GM19238 (cell line): ENCODE measurements at regions not wholly inside any gene's neighbourhood (a gene's known extent, or its start where the extent isn't known, plus 50 kb on each side); places are given as distances from the start of the nearest gene placed in this dataset.
"Not testable (repeated sequence)": the region's sequence is repeated elsewhere in the genome, so short reads cannot be mapped to it uniquely, and the experiment has no call there.

ENCODE experiments used
- DNase-seq: peaks from one replicate; pipeline ENCODE4 v3.0.0; 2011; ENCODE audit warnings: low spot score; ENCODE audit not compliant: insufficient read length

DNA sequence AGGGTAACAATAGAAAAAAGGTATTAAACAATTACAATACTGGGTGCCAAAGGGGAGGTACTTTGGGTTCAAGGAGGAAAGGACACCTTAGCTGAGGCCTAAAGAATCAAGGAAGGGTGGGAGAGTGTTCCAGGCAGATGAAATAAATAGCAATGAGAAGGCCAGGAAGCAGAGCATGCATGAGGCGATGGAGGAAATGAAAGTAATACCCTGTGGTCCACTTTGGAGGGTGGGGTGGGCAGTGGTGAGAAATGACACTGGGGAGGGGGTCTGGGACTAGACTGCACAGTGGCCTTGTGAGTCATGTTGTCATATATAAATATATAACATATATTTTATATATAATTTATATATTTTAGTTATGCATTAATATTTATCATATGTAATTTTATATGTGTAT is 55.9 kb downstream of the BHLHE40 start:
- DNase-seq = no peak

DNA sequence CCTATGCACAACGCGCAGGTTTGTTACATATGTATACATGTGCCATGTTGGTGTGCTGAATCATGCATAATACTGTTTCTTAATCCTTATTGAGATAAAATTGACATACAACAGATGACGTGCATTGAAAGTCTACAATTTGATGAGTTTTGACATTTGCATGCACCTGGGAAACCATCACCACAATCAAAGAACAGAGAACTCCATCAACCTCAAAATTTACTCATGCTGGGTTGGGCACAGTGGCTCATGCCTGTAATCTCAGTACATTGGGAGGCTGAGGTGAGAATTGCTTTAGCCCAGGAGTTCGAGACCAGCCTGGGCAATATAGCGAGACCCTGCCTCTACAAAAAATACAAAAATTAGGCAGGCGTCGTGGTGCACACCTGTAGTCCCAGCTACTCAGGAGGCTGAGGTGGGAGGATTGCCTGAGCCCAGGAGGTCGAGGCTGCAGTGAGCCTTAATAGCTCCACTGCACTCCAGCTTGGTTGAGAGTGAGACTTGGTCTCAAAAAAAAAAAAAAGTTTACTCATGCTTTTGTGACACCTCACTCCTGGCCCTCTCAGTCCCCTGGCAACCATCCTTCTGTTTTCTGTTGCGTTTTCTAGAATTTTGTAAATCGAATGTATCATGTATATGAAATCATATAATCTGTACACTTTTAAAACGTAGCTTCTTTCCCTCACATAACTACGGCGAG is 56.6 kb downstream of the BHLHE40 start:
- DNase-seq = no peak

DNA sequence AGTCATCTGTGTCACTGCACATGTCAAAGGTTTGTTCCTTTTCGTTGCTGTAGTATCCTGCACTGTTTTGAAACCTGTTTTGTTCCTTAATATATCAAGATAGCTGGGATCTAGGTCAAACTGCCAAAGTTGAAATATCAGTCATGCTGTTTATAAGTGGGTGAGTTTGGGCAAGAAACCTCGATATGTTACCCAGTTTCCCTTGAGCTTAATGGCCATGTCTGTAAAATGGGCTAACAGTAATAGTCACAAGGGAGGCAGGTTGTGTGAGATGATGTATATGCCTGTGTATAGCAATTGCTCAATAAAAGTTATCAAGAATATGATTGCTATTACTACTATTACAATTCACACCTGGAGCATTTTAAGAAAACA is 57.1 kb downstream of the BHLHE40 start:
- DNase-seq = no peak

DNA sequence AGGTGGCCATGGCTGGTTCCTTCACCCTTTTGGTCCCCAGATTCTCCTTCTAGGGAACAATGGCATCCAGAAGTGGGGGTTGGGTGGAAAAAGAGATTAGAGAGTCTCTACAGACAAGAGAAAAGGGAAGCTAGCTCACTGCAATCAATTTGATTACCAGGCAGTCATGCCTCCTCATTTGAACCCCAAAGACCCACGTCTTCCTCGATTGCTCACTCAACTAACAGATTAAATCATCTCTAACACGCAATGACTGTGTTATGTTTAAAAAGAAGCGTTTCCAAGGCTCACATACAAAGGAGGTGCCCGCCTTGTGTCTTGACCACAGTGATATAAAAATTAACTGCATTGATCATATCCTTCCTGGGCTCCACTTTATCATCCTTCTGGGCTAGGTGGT is 57.6 kb downstream of the BHLHE40 start:
- DNase-seq = no peak

DNA sequence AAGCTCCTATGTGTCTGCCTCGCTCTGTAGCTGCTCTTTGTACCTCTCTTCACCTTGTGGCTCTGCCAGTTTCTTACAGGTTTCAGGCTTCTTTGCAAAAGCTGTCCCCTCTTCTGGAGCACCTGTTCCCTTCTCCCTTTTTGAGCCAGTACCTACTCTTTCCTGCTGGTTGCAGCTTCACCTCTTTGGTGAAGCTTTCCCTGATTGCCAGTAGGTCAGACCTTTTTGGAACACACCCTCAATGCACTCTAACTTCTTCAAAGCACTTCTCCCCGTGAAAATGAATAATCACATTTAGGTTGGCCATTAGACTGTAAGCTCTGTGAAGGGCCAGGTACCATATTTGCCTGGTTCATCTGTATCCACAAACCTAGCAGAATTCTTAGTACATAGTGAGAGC is 60.3 kb downstream of the BHLHE40 start:
- DNase-seq = no peak

DNA sequence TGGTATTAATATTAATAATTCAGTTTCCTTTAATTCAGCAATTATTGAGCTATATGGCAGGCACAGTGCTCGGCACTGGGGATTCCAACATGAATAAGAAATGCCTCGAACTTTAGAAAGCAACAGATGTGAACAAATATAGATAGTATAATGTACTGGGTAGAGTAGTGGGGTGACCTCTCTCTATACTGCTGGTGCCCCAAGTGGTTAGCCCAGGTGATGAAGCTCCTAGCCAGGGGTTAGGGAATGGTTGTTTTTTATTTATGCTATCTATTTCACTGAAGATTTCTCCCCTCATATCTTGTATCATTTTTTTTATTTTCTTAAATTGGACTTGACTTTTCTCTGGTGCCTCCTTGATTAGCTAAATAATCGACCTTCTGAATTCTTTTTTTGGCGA is 62.1 kb downstream of the BHLHE40 start:
- no peak for DNase-seq

DNA sequence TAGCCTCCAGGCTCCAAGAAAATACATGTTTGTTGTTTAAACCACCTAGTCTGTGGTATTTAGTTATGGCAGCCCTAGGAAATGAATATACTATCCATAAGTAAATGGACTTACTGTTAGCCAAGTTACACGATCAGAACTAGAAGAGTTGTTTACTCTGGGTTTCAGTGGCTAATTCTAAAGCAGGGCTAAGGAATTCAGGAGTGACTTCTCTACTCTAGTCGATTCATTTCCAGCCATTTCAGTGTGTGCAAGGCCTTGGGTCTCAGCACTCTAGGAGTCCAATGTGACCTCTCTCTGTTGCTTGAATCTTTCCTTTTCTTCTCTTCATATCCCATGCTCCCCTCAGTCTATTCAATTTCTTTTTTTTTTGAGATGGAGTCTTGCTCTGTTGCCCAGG is 66.7 kb downstream of the BHLHE40 start:
- DNase-seq = no peak

DNA sequence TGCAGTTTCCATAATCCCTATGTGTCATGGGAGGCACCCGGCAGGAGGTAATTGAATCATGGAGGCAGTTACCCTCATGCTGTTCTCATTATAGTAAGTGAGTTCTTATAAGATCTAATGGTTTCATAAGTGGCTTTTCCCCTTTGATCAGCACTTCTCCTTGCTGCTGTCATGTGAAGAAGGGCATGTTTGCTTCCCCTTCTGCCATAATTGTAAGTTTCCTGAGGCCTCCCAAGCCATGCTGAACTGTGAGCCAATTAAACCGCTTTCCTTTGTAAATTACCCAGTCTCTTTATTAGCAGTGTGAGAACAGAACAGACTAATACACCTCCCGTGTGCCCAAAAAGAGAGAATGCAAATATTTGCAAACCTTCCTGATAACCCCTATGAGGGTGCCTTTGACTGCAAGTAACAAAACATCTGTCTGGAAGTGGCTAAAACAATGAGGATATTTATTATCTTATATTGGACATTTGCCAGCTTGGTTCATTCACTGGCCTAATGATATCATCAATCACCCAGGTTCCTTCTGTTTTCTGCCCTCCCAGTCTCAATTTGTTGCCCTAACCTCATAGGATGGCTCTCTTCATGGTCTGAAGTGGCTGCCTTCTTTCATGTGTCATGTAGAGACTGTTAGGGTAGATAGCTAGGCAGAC is 68.7 kb downstream of the BHLHE40 start:
- DNase-seq = no peak

DNA sequence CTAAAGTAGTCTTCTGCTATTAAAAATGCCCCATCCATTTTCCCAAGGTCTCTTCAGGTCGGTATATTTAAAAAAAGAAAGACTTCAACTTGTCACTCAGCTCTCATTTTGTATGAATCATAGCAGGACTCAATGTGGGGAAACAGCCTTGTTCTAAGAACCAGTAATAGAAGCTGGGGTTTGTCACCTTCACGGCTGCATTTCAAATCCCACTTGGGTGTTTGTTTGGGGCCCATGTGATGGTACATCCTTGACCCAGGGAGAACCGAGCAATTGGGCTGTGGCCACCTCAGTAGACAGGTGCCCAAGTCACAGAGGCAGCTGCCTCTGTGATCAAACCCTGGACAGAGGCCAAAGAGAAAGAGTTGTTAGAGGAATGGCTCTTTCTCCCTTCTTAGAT is 70.3 kb upstream of the ARL8B start:
- DNase-seq = no peak

DNA sequence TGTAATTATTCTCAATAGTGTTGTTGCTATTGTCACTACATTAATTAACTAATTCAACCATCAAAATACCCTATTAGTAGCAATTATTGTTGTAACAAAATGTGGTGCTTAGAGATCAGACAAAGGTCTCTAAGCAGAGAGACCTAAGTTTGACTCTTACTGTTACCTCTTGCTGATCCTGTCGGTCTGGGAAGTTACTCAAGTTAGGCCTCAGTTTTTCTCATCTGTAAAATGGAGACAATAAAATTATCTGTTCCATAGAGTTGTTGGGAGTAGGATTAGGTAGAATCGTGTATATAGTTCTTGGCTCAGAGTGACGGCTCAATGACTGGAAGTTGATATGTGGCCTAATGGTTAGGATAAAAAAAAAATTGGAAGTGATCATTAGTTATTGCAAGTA is 69.8 kb upstream of the ARL8B start:
- no peak for DNase-seq

DNA sequence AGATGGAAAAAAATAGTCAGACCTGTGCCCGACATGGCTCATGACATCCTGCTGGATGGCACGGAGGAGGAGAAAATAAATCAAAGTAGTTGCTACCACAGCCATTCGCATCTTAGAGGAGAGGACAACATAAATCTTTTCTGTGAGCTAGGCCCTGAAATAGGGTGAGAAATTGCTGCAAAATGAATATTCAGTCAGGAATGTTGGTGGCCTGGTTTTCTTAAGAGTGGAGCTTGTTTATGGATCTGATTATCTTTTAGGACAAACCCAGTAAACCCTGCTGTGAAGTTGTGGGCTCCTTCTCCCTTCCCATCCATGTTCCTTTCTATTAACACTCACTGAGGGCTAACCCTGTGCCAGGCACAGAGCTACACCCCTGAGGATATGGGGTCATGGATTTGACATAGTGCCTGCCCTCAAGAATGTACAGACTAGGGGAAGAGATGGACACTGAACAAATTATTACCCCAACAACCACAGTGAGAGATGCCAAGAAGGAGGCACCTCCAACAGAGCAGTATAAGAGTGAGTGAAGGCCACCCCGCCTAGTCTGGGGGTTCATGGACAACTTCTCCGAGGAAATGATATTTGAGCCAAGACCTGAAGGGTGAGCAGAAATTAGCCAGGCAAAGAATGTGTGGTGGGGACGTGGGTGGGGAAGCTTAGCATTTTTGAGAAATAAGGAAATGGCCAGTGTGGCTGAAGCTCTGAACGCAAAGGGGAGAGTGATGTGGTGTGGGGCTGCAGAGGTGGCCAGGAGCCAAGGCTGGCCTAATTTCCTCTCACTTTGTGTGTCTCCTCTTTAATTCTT is 68.9 kb upstream of the ARL8B start:
- DNase-seq = no peak

DNA sequence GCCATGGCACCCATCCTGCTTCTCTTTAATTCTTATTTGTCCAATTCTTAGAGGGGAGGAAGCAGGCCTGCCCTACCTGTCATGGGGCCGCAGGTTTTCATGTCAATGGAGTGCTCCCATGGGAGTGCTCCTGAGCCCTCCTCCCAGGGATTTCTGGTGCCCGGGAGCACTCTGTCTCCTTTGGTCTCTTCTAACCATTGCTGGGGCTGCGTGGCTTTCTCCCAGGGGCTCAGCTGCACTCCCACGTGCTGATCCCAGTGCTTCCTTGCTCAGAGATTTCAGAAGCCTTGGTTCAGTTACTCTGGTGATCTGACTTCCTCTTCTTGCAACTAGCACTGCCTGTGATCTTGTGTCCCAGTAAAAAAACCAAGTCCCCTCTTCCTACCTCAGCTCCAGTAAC is 68.0 kb upstream of the ARL8B start:
- no peak for DNase-seq

DNA sequence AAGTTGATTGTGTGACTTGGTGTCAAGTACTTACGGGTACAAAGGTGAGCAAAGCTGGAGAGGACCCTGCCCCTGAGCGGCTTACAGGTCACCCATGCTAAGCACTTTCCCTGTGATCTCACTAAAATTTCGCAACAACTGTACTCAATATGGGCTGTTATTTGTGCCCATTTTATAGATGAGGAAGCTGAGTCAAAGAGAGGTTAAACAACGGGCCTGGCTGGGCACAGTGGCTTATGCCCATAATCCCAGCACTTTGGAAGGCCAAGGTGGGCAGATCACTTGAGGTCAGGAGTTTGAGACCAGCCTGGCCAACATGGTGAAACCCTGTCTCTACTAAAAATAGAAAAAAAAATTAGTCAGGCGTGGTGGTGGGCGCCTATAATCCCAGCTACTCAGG is 67.5 kb upstream of the ARL8B start:
- DNase-seq = not testable (repeated sequence)

DNA sequence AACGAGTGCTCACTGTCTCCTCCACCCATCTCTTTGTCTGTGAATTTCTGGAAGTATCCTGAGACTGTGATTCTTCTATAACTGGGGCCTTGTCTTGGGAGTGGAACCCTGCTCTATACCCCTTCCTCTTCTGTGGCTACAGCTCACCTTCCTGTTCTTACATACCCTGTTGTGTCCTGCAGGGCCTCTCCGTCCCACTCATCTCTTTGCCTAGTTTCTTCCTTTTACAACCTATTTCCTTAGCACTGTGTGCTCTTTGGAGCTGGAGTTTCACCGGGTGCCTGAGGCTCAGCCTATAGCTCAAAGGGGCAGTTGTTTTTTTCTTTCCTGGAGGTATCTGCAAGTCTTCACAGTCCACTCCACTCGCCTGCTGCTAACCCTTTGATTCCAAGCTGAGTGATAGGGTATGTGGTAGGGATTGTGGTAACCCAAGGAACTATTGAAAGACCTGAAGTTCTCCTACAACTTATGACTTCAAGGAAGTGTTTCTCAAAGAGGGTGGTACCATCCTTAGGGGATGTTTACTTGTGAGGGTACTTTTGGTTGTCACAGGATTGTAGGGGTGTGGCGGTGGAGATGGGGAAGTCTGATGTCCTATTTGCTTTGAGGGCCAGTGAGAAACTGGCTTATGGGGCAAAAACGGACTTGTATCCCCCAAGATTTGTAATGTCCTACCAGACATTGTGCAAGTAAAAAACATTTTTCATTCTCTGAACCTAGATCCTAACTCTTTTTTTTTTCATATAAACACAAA is 66.6 kb upstream of the ARL8B start:
- no peak for DNase-seq

DNA sequence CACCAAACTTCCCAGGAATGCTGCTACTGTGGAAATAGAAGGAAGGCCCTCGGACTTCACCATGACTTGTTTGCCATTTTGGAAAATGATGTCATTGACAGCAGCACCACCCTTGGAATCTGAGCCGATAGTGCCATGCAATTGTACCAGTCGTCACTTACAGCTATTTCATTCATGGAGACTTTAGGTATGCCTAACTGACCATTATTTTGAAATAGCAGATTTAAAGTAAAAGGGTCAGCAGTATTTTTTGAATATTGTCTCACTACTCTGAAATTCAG is 66.0 kb upstream of the ARL8B start:
- DNase-seq = no peak

DNA sequence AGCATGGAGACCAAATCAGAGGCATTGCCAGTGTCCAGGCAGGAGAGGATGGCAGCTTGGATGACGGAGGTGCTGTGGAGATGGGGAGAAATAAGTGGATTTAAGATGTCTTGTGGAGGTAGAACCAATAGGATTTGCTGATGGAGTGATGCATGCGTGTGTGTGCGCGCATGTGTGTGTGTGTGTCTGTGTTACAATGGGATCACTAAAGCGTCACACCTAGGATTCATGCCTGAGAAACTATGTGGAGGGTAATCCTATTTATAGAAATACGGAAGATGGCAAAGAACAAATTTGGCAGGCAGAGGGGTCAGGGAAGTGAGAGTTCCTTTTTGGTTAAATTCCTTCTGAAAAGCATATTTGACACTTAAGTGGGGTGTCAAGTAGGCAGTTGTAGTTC is 64.8 kb upstream of the ARL8B start:
- no peak for DNase-seq

DNA sequence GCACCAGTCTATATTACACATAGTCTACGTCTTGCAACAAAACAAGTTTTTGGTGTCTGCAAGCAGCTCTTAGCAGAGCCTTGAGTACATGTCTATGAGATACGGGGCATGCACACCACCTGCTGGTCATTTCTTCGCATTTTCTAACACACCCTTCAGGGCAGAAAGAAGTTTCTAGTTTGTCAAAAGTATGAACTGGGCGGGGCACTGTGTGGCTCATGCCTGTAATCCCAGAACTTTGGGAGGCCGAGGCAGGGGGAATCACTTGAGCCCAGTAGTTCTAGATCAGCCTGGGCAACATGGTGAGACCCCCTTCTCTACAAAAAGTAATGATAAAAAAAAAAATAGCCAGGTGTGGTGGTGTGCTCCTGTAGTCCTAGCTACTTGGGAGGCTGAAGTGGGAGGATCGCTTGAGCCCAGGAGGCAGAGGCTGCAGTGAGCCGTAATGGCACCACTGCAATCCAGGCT is 64.2 kb upstream of the ARL8B start:
- DNase-seq = peak; percentile 46

DNA sequence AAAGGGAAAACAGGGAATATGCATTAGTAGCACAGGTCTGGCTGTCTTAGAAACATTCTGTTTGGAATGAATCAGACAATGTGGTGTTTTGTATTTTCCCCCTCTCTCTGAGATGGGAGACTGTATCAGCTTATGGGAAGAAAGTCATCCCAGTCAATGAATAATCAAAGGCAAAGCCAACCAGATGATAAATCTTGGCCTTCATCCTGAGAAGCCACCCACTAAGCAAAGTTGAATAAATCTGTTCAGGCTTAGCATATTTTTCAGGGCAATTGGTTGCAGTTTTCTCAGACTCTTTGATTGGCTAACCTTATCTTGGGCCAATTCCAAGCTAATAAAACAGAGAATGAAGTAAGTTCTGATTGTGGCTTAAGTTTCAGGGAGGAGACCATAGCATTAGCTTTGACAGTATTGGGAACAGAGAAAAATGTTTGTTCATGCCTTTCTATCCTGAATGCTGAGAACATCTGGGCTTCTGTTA is 63.6 kb upstream of the ARL8B start:
- DNase-seq = no peak

DNA sequence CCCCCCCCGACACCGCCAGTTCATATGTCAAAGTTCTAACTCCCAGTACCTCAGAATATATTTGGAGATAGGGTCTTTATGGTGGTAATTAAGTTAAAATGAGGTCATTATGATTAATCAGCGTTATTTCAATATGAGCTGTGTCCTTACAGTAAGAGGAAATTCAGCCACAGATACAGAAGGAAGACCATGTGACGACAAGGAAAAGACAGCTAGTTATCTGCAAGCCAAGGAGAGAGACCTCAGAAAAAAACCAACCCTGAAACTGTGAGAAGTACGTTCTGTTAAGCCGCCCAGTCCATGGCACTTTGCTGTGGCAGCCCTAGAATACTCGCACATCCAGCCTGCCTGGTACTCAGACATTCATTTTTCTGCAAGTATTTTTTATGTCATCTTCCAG is 62.3 kb upstream of the ARL8B start:
- no peak for DNase-seq

DNA sequence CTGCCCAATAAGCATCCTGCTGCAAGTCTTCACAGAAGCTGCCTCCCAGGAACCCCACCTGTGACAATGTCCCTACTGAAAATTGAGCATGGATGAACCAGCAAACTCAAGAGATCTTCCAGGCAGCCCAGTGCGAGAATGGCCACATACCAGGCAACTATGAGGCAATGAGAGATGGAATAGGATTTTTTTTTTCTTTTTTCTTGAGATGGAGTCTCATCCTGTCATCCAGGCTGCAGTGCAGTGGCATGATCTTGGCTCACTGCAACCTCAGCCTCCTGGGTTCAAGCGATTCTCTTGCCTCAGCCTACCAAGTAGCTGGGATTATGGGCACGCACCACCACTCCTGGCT is 60.9 kb upstream of the ARL8B start:
- DNase-seq = no peak

DNA sequence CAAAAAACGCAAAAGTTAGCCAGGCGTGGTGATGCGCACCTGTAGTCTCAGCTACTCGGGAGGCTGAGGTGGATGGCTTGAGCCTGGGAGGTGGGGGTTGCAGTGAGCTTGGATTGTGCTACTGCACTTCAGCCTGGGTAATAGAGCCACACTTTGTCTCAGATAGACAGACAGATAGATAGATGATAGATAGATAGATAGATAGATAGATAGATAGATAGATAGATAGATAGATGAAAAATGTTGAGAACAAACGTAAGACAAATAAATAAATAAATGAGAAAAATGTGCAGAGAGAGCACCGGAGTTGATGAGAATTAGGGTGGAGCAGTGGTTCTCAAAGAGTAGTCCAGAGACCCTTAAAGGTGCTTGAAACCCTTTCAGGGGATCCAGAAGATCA is 58.4 kb upstream of the ARL8B start:
- no peak for DNase-seq

DNA sequence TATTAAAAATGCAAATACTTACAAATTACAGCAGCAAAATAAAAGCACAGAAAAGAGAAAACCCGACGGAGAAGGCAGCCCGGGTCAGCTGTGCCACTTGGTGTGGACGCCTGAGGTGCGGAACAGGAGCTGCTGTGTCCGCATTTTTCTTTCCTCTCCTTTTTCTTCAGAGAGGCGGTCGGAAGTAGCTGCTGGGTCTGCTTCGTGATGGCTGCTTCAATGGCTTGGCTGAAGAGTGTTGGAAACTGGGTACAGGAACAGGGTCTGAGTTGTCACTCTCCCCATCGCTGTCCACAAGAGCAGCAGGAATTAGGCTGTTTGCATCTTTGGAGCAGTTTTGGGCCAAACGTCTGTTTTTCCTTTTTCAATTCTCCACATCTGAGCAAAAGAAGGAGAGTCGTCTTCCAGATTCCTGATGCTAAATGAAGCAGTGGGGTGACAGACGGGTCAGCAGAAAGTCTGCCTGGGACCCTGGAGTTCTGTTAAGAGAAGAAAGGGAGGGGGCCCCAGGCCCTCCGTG is 53.5 kb upstream of the ARL8B start:
- no peak for DNase-seq
